Loucy (cell line): ENCODE measurements at regions not wholly inside any gene's neighbourhood (a gene's known extent, or its start where the extent isn't known, plus 50 kb on each side); places are given as distances from the start of the nearest gene placed in this dataset.
"Not testable (repeated sequence)": the region's sequence is repeated elsewhere in the genome, so short reads cannot be mapped to it uniquely, and the experiment has no call there.

Source experiments
- CTCF ChIP-seq: fragments of 200-600 bp; sonication (generic); conservative IDR thresholded peaks from 2 replicates; pipeline ENCODE4 v1.5.1; 2014; ENCODE audit warnings: mild to moderate bottlenecking, antibody characterized with exemption, low read length
- EZH2phosphoT487 ChIP-seq: fragments of 200-600 bp; IDR thresholded peaks from 2 replicates; pipeline ENCODE4 v1.6.1; 2018; ENCODE audit warnings: antibody characterized with exemption, mild to moderate bottlenecking, moderate library complexity, borderline replicate concordance

- not testable (repeated sequence) for TF ChIP-seq CTCF, EZH2phosphoT487
Measured at GRCh38 chr1:234791615-234792014, 181.6 kb upstream of the IRF2BP2 start.
